ENCODE measurements at regions not wholly inside any gene's neighbourhood (a gene's known extent, or its start where the extent isn't known, plus 50 kb on each side); places are given as distances from the start of the nearest gene placed in this dataset.

DNA sequence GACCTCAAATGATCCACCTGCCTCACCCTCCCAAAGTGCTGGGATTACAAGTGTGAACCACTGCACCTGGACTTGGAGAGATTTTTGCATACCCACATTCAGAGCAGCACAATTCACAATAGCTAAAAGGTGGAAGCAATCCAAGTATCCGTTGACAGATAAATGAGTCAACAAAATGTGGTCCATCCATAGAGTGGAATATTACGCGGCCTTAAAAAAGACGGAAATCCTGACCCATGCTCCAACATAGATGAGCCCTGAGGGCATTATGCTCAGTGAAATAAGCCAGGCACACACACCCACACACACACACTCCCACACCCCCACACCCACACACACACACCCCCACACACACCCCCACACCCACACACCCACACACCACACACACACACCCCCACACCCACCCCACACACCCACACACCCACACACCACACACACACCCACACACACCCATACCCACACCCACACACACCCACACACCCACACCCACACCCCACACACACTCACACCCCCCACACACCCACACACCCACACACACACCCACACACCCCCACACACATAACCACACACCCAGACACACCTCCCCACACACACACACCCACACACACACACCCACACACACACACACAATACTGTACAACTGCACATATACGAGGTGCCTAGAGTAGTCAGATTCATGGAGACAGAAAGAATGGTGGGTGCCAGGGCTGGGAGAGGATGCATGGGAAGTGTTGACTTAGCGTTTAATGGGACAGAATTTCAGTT is 124.7 kb downstream of the FOXL1 start:
- TF ChIP-seq, protein P1, sequence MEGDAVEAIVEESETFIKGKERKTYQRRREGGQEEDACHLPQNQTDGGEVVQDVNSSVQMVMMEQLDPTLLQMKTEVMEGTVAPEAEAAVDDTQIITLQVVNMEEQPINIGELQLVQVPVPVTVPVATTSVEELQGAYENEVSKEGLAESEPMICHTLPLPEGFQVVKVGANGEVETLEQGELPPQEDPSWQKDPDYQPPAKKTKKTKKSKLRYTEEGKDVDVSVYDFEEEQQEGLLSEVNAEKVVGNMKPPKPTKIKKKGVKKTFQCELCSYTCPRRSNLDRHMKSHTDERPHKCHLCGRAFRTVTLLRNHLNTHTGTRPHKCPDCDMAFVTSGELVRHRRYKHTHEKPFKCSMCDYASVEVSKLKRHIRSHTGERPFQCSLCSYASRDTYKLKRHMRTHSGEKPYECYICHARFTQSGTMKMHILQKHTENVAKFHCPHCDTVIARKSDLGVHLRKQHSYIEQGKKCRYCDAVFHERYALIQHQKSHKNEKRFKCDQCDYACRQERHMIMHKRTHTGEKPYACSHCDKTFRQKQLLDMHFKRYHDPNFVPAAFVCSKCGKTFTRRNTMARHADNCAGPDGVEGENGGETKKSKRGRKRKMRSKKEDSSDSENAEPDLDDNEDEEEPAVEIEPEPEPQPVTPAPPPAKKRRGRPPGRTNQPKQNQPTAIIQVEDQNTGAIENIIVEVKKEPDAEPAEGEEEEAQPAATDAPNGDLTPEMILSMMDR (conservative IDR thresholded peaks at IDR 0.05; ENCODE audit: low read depth, low read length) = no peak
- no peak for TF ChIP-seq EZH2 (IDR thresholded peaks at IDR 0.05; ENCODE audit: borderline replicate concordance, low read depth, low read length, poor library complexity, severe bottlenecking)
